Sigmoid colon (tissue), 4 donors: ENCODE measurements at regions not wholly inside any gene's neighbourhood (a gene's known extent, or its start where the extent isn't known, plus 50 kb on each side); places are given as distances from the start of the nearest gene placed in this dataset.

Experiments
- CTCF ChIP-seq, 4 experiments: fragments of 450-650 bp in 3 of 4; fragments of 200-600 bp in 1 of 4; IDR thresholded peaks; one replicate each; pipeline ENCODE4 v1.5.1; 2016 to 2019; ENCODE audit warnings: antibody characterized with exemption in 4 of 4, mild to moderate bottlenecking in 3 of 4, moderate library complexity in 2 of 4
- EP300 ChIP-seq, 4 donors: sonication (generic); formaldehyde crosslinking; IDR thresholded peaks; one replicate each; pipeline ENCODE4 v1.6.1; 2017; ENCODE audit warnings: antibody characterized with exemption in 4 of 4
- POLR2A ChIP-seq, 2 donors: fragments of 450-650 bp; IDR thresholded peaks; one replicate each; pipeline ENCODE4 v1.6.1; 2016; ENCODE audit warnings: antibody characterized with exemption in 2 of 2, mild to moderate bottlenecking in 2 of 2, moderate library complexity in 2 of 2
- POLR2AphosphoS5 ChIP-seq, 4 donors: sonication (generic); formaldehyde crosslinking; IDR thresholded peaks; one replicate each; pipeline ENCODE4 v1.6.1; 2017; ENCODE audit warnings: antibody characterized with exemption in 4 of 4

- no peak for TF ChIP-seq POLR2AphosphoS5 (IDR thresholded peaks at IDR 0.05)
- no peak for TF ChIP-seq POLR2A (IDR thresholded peaks at IDR 0.05)
- TF ChIP-seq CTCF (IDR thresholded peaks at IDR 0.05), result no peak
- no peak for TF ChIP-seq EP300 (IDR thresholded peaks at IDR 0.05)
Observed at GRCh38 chr2:3966470-3966869, 263.1 kb downstream of the DCDC2C start.
